ENCODE measurements at regions not wholly inside any gene's neighbourhood (a gene's known extent, or its start where the extent isn't known, plus 50 kb on each side); places are given as distances from the start of the nearest gene placed in this dataset.

DNA sequence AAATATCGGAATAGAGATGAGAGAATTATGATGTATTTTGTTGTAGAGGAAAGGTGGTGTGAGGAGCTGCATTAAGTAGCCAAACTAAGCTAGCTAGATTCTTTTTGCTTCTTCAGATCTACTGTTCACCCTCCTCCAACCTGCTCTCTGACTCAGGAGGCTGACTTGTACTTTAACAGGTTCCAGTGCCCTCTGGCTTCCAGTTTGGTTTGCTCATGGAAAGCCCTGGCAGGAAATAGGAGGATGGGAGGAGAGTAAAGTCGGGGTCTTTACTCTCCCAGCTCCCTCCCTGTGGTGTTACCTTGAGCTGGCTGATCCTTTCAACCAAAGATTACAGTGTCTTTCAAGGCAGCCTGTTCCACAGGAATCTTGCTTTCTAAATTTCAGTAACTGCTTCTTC, 277.0 kb upstream of the EDA2R start:
- WGBS (ENCODE audit: low lambda C conversion rate), result 0% methylated on average over 2 of the region's 2 CpGs
- H3K9me2 ChIP-seq, result no peaks in the 10 kb centered on the region
- no peaks in the 10 kb centered on the region for H3K4me1 ChIP-seq (ENCODE audit: control insufficient read depth in 1 of 2, insufficient read depth in 2 of 2, low read depth in 1 of 2, low read length in 1 of 2)
- H4K20me1 ChIP-seq (ENCODE audit: insufficient read depth), result no peaks in the 10 kb centered on the region
- H3K27me3 ChIP-seq (ENCODE audit: insufficient read depth), result no peaks in the 10 kb centered on the region
- TF ChIP-seq, protein P1, sequence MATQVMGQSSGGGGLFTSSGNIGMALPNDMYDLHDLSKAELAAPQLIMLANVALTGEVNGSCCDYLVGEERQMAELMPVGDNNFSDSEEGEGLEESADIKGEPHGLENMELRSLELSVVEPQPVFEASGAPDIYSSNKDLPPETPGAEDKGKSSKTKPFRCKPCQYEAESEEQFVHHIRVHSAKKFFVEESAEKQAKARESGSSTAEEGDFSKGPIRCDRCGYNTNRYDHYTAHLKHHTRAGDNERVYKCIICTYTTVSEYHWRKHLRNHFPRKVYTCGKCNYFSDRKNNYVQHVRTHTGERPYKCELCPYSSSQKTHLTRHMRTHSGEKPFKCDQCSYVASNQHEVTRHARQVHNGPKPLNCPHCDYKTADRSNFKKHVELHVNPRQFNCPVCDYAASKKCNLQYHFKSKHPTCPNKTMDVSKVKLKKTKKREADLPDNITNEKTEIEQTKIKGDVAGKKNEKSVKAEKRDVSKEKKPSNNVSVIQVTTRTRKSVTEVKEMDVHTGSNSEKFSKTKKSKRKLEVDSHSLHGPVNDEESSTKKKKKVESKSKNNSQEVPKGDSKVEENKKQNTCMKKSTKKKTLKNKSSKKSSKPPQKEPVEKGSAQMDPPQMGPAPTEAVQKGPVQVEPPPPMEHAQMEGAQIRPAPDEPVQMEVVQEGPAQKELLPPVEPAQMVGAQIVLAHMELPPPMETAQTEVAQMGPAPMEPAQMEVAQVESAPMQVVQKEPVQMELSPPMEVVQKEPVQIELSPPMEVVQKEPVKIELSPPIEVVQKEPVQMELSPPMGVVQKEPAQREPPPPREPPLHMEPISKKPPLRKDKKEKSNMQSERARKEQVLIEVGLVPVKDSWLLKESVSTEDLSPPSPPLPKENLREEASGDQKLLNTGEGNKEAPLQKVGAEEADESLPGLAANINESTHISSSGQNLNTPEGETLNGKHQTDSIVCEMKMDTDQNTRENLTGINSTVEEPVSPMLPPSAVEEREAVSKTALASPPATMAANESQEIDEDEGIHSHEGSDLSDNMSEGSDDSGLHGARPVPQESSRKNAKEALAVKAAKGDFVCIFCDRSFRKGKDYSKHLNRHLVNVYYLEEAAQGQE (IDR thresholded peaks at IDR 0.05; ENCODE audit: low read depth, low read length), result no peak
- no peak for TF ChIP-seq MEF2A (IDR thresholded peaks at IDR 0.05; ENCODE audit: borderline replicate concordance, low read depth)
- TF ChIP-seq USF1 (IDR thresholded peaks at IDR 0.05; ENCODE audit: borderline replicate concordance, low read depth), result no peak
- no peak for TF ChIP-seq CHD2 (IDR thresholded peaks at IDR 0.05; ENCODE audit: low read length, partially characterized antibody)
- TF ChIP-seq RAD21 (IDR thresholded peaks at IDR 0.05; ENCODE audit: low read length), result no peak
- TF ChIP-seq SMC3 (IDR thresholded peaks at IDR 0.05; ENCODE audit: low read depth, low read length), result no peak
- TF ChIP-seq RCOR1 (IDR thresholded peaks at IDR 0.05; ENCODE audit: low read length), result no peak
- no peak for TF ChIP-seq SIN3A (IDR thresholded peaks at IDR 0.05; ENCODE audit: borderline replicate concordance, low read depth, low read length)
- no peak for TF ChIP-seq ELF1 (IDR thresholded peaks at IDR 0.05)
- TF ChIP-seq GABPA (IDR thresholded peaks at IDR 0.05; ENCODE audit: low read depth), result no peak
- no peak for TF ChIP-seq EZH2phosphoT487 (IDR thresholded peaks at IDR 0.05; ENCODE audit: borderline replicate concordance, low read depth)
- TF ChIP-seq TEAD4 (IDR thresholded peaks at IDR 0.05; ENCODE audit: borderline replicate concordance, insufficient read depth), result no peak
- TF ChIP-seq, protein P2, sequence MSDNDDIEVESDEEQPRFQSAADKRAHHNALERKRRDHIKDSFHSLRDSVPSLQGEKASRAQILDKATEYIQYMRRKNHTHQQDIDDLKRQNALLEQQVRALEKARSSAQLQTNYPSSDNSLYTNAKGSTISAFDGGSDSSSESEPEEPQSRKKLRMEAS (IDR thresholded peaks at IDR 0.05; ENCODE audit: low read depth), result no peak
- TF ChIP-seq EP300 (IDR thresholded peaks at IDR 0.05; ENCODE audit: borderline replicate concordance in 1 of 2, low read depth in 1 of 2, low read length in 1 of 2), result no peak
- no peak overlapping the region for H3K4me2 ChIP-seq
- POLR2A ChIA-PET, result no interaction called here
- H3K9me3 ChIP-seq, result no peaks in the 10 kb centered on the region
- H3K36me3 ChIP-seq (replicated peaks in 1 of 2; ENCODE audit: control insufficient read depth in 1 of 2, insufficient read depth in 2 of 2, low read length in 1 of 2), result no peaks in the 10 kb centered on the region
- no peak for DNase-seq
- no peak overlapping the region for H3K27ac ChIP-seq (ENCODE audit: low read depth in 2 of 2, low read length in 1 of 2)
- H3K4me3 ChIP-seq (ENCODE audit: low read depth in 2 of 2, low read length in 1 of 2), result no peak overlapping the region
- H2AFZ ChIP-seq (ENCODE audit: low read depth), result no peak overlapping the region
- CTCF ChIA-PET, result no interaction called here
- no peak overlapping the region for H3K9ac ChIP-seq
- no peaks in the 10 kb centered on the region for H3F3A ChIP-seq (replicated peaks; ENCODE audit: insufficient read depth)
- no peaks in the 10 kb centered on the region for H3K79me2 ChIP-seq (ENCODE audit: insufficient read depth)

DNA sequence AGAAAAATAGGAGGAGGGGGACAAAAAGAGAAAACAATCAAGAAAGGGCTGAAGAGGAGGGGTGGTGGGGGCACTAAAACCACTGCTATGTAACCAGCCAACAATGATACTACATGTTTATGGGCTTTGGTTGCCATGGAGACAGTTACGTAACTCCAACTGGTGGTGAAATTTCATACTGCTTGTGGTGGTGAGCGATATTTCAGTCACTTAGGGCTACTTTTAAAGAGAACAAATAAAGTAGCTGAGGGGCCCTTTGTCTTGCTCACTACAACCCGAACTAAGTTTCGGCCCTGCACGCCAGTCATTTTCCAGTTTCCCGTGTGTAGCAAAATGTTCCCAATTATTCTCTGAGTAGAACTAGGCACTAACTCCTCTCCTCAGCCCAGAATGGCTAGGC, 275.2 kb upstream of the EDA2R start:
- Histone ChIP-seq H3K27ac (ENCODE audit: low read depth in 2 of 2, low read length in 1 of 2) (no peak overlapping the region), H3K4me1 (ENCODE audit: control insufficient read depth in 1 of 2, insufficient read depth in 2 of 2, low read depth in 1 of 2, low read length in 1 of 2) (no peaks in the 10 kb centered on the region), H3F3A (replicated peaks; ENCODE audit: insufficient read depth) (no peaks in the 10 kb centered on the region), H2AFZ (ENCODE audit: low read depth) (no peak overlapping the region), H3K9ac (no peak overlapping the region), H3K4me3 (ENCODE audit: low read depth in 2 of 2, low read length in 1 of 2) (no peak overlapping the region), H3K9me2 (no peaks in the 10 kb centered on the region), H3K79me2 (ENCODE audit: insufficient read depth) (no peaks in the 10 kb centered on the region), H4K20me1 (ENCODE audit: insufficient read depth) (no peaks in the 10 kb centered on the region), H3K9me3 (no peaks in the 10 kb centered on the region), H3K27me3 (ENCODE audit: insufficient read depth) (no peaks in the 10 kb centered on the region), H3K36me3 (replicated peaks in 1 of 2; ENCODE audit: control insufficient read depth in 1 of 2, insufficient read depth in 2 of 2, low read length in 1 of 2) (no peaks in the 10 kb centered on the region), H3K4me2 (no peak overlapping the region)
- DNase-seq, result no peak
- ChIA-PET CTCF (no interaction called here), POLR2A (no interaction called here)
- 8% methylated on average over 6 of the region's 6 CpGs for WGBS (ENCODE audit: low lambda C conversion rate)
- no peak for TF ChIP-seq RFX5 (IDR thresholded peaks at IDR 0.05; ENCODE audit: low read length)
- TF ChIP-seq MEF2A (IDR thresholded peaks at IDR 0.05; ENCODE audit: borderline replicate concordance, low read depth), result no peak

Data from SK-N-SH (cell line).